ENCODE measurements at regions not wholly inside any gene's neighbourhood (a gene's known extent, or its start where the extent isn't known, plus 50 kb on each side); places are given as distances from the start of the nearest gene placed in this dataset.

DNA sequence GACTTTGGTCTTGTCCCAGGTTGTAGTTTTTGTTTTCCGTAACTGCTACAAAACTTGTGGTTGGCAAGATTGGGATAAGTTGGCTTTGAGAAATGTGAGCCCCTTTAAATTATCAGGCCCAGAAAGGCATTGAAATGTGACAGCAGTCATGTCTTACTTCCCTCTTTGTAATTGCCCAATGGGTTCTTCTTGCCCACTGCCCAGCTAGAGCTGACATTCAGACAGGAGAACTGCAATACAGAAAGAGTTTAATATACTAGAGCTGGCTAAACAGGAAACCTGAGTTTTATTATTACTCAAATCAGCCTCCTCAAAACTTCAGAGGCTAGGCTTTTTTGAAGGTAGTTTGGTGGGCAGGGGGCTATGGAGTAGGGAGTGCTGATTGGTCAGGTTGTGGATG lies 288.3 kb downstream of the ZNF674 start:
- Histone ChIP-seq H3K4me1 (replicated peaks in 1 of 2; ENCODE audit: control insufficient read depth in 2 of 2, insufficient read depth in 2 of 2, low read length in 2 of 2) (no peaks in the 10 kb centered on the region), H3K4me2 (ENCODE audit: insufficient read depth, low read length) (no peak overlapping the region), H3K27ac (ENCODE audit: extremely low read depth, low read depth, low read length) (no peak overlapping the region), H2AFZ (ENCODE audit: low read depth, low read length) (no peak overlapping the region), H3K27me3 (ENCODE audit: control insufficient read depth in 2 of 2, insufficient read depth in 2 of 2, low read length in 2 of 2) (no peaks in the 10 kb centered on the region), H3K9me1 (ENCODE audit: control insufficient read depth, insufficient read depth, low read length) (no peaks in the 10 kb centered on the region), H4K20me1 (replicated peaks; ENCODE audit: control insufficient read depth, insufficient read depth, low read length) (no peaks in the 10 kb centered on the region), H3K79me2 (ENCODE audit: control insufficient read depth, insufficient read depth, low read length) (no peaks in the 10 kb centered on the region), H3K9me3 (replicated peaks; ENCODE audit: control insufficient read depth, insufficient read depth, low read depth, low read length) (no peaks in the 10 kb centered on the region), H3K36me3 (ENCODE audit: control insufficient read depth, insufficient read depth, low read length) (no peaks in the 10 kb centered on the region), H3K9ac (ENCODE audit: insufficient read depth in 1 of 2, low read depth in 2 of 2, low read length in 2 of 2) (no peak overlapping the region), H3K4me3 (no peak overlapping the region)
- CTCF ChIA-PET (ENCODE audit: low intra/inter-chr PET ratio), result no interaction called here
- intact Hi-C loops (cut with micrococcal nuclease), result no loop called here
- 0% methylated on average over 1 of the region's 1 CpG for WGBS (ENCODE audit: insufficient coverage, low coverage, missing lambda C conversion rate)
- in situ Hi-C loops (cut with MboI), result no loop called here
- no TSS peak for BruUV-seq (replicated peaks)
- POLR2A ChIA-PET, result no interaction called here
- FAIRE-seq (no peak), DNase-seq (ENCODE audit: extremely low read depth in 1 of 4, low spot score in 3 of 4) (no peak), ATAC-seq (no peak)
- TF ChIP-seq CBX5 (IDR thresholded peaks at IDR 0.05; ENCODE audit: borderline replicate concordance, low read depth), result no peak
- TF ChIP-seq, protein P1, sequence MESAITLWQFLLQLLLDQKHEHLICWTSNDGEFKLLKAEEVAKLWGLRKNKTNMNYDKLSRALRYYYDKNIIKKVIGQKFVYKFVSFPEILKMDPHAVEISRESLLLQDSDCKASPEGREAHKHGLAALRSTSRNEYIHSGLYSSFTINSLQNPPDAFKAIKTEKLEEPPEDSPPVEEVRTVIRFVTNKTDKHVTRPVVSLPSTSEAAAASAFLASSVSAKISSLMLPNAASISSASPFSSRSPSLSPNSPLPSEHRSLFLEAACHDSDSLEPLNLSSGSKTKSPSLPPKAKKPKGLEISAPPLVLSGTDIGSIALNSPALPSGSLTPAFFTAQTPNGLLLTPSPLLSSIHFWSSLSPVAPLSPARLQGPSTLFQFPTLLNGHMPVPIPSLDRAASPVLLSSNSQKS (CRISPR knock-in tag; IDR thresholded peaks at IDR 0.05), result no peak
- TF ChIP-seq ZNF717 (CRISPR knock-in tag; IDR thresholded peaks at IDR 0.05), result no peak
- no peak for TF ChIP-seq CEBPG (CRISPR knock-in tag; IDR thresholded peaks at IDR 0.05)
- no peak for TF ChIP-seq CEBPG (tag; conservative IDR thresholded peaks at IDR 0.05 in 1 of 2, IDR thresholded peaks at IDR 0.05 in 1 of 2)
- TF ChIP-seq NFXL1 (CRISPR knock-in tag; IDR thresholded peaks at IDR 0.05), result no peak
- TF ChIP-seq, protein P2, sequence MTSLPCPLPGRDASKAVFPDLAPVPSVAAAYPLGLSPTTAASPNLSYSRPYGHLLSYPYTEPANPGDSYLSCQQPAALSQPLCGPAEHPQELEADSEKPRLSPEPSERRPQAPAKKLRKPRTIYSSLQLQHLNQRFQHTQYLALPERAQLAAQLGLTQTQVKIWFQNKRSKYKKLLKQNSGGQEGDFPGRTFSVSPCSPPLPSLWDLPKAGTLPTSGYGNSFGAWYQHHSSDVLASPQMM (CRISPR knock-in tag; IDR thresholded peaks at IDR 0.05), result no peak
- TF ChIP-seq, protein P3, sequence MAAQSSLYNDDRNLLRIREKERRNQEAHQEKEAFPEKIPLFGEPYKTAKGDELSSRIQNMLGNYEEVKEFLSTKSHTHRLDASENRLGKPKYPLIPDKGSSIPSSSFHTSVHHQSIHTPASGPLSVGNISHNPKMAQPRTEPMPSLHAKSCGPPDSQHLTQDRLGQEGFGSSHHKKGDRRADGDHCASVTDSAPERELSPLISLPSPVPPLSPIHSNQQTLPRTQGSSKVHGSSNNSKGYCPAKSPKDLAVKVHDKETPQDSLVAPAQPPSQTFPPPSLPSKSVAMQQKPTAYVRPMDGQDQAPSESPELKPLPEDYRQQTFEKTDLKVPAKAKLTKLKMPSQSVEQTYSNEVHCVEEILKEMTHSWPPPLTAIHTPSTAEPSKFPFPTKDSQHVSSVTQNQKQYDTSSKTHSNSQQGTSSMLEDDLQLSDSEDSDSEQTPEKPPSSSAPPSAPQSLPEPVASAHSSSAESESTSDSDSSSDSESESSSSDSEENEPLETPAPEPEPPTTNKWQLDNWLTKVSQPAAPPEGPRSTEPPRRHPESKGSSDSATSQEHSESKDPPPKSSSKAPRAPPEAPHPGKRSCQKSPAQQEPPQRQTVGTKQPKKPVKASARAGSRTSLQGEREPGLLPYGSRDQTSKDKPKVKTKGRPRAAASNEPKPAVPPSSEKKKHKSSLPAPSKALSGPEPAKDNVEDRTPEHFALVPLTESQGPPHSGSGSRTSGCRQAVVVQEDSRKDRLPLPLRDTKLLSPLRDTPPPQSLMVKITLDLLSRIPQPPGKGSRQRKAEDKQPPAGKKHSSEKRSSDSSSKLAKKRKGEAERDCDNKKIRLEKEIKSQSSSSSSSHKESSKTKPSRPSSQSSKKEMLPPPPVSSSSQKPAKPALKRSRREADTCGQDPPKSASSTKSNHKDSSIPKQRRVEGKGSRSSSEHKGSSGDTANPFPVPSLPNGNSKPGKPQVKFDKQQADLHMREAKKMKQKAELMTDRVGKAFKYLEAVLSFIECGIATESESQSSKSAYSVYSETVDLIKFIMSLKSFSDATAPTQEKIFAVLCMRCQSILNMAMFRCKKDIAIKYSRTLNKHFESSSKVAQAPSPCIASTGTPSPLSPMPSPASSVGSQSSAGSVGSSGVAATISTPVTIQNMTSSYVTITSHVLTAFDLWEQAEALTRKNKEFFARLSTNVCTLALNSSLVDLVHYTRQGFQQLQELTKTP (IDR thresholded peaks at IDR 0.05; ENCODE audit: low read depth in 1 of 2, partially characterized antibody in 2 of 2), result no peak
- no peak for TF ChIP-seq ZKSCAN8 (CRISPR knock-in tag; IDR thresholded peaks at IDR 0.05)
- TF ChIP-seq, protein P4, sequence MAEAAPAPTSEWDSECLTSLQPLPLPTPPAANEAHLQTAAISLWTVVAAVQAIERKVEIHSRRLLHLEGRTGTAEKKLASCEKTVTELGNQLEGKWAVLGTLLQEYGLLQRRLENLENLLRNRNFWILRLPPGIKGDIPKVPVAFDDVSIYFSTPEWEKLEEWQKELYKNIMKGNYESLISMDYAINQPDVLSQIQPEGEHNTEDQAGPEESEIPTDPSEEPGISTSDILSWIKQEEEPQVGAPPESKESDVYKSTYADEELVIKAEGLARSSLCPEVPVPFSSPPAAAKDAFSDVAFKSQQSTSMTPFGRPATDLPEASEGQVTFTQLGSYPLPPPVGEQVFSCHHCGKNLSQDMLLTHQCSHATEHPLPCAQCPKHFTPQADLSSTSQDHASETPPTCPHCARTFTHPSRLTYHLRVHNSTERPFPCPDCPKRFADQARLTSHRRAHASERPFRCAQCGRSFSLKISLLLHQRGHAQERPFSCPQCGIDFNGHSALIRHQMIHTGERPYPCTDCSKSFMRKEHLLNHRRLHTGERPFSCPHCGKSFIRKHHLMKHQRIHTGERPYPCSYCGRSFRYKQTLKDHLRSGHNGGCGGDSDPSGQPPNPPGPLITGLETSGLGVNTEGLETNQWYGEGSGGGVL (CRISPR knock-in tag; IDR thresholded peaks at IDR 0.05), result no peak
- no peak for TF ChIP-seq MAZ (CRISPR knock-in tag; conservative IDR thresholded peaks at IDR 0.05 in 1 of 2, IDR thresholded peaks at IDR 0.05 in 1 of 2)
- TF ChIP-seq ZNF175 (CRISPR knock-in tag; IDR thresholded peaks at IDR 0.05; ENCODE audit: low read depth), result no peak
- no peak for TF ChIP-seq SMARCB1 (IDR thresholded peaks at IDR 0.05; ENCODE audit: insufficient read length, low read depth)
- TF ChIP-seq, protein P5, sequence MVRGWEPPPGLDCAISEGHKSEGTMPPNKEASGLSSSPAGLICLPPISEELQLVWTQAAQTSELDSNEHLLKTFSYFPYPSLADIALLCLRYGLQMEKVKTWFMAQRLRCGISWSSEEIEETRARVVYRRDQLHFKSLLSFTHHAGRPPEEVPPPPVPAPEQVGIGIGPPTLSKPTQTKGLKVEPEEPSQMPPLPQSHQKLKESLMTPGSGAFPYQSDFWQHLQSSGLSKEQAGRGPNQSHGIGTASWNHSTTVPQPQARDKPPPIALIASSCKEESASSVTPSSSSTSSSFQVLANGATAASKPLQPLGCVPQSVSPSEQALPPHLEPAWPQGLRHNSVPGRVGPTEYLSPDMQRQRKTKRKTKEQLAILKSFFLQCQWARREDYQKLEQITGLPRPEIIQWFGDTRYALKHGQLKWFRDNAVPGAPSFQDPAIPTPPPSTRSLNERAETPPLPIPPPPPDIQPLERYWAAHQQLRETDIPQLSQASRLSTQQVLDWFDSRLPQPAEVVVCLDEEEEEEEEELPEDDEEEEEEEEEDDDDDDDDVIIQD (CRISPR knock-in tag; IDR thresholded peaks at IDR 0.05), result no peak
- no peak for TF ChIP-seq PTRF (tag; IDR thresholded peaks at IDR 0.05)
